HG03575 (cell line): ENCODE measurements at regions not wholly inside any gene's neighbourhood (a gene's known extent, or its start where the extent isn't known, plus 50 kb on each side); places are given as distances from the start of the nearest gene placed in this dataset.

Experiments
- ATAC-seq: cut with Tn5 transposase; IDR thresholded peaks from one replicate; pipeline ENCODE4 v1.9.1; 2021; ENCODE audit not compliant: unreplicated experiment, insufficient number of reproducible peaks, low FRiP score; ENCODE audit errors: extremely low read depth

DNA sequence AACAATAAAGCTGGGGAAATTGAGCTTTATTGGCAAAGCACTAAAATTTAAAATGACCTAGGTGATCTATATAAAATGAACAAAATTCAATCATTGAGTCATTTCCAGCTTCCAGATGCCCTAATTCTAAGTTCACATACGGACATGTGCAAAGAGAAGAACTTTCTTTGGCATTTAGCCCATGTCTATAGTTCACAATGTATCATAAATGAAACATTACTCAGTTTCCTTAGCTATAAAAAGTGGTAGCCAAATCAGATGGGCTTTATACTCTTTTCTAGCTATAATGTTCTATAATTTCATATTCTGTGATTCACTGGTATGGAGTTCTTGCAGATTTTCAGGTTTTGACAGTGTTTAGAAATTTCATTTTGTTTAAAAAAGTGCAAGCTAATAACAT lies 327.4 kb downstream of the KCTD8 start:
- no peak for ATAC-seq
